H9 (cell line): ENCODE measurements at regions not wholly inside any gene's neighbourhood (a gene's known extent, or its start where the extent isn't known, plus 50 kb on each side); places are given as distances from the start of the nearest gene placed in this dataset.

Experiments
- DNase-seq: peaks from one replicate; pipeline ENCODE4 v3.0.0-alpha.2; 2017
- H2AFZ ChIP-seq: one replicate; pipeline ENCODE4 v1.6.1; 2013; ENCODE audit warnings: mild to moderate bottlenecking, low read length, control low read depth, moderate library complexity
- H2AK5ac ChIP-seq: 2 replicates; pipeline ENCODE4 v1.6.1; 2013; ENCODE audit warnings: low read length, control low read depth, mixed read lengths; ENCODE audit not compliant: insufficient read length
- H2BK120ac ChIP-seq: one replicate; pipeline ENCODE4 v1.6.1; 2013; ENCODE audit warnings: low read depth, mild to moderate bottlenecking, low read length, control low read depth, inconsistent platforms; ENCODE audit not compliant: poor library complexity, severe bottlenecking
- H2BK12ac ChIP-seq: 2 replicates; pipeline ENCODE4 v1.6.1; 2013; ENCODE audit warnings: low read length, control low read depth, mixed read lengths, low read depth; ENCODE audit not compliant: insufficient read length
- H2BK15ac ChIP-seq: 2 replicates; pipeline ENCODE4 v1.6.1; 2013; ENCODE audit warnings: low read depth, low read length, control low read depth
- H2BK20ac ChIP-seq: one replicate; pipeline ENCODE4 v1.6.1; 2013; ENCODE audit warnings: low read depth, mild to moderate bottlenecking, low read length, control low read depth, inconsistent platforms; ENCODE audit not compliant: poor library complexity, severe bottlenecking
- H2BK5ac ChIP-seq: 2 replicates; pipeline ENCODE4 v1.6.1; 2013; ENCODE audit warnings: low read length, control low read depth, mixed read lengths; ENCODE audit not compliant: insufficient read length
- H3K14ac ChIP-seq: 2 replicates; pipeline ENCODE4 v1.6.1; 2013; ENCODE audit warnings: low read length, control low read depth; ENCODE audit not compliant: insufficient read depth
- H3K18ac ChIP-seq: 2 replicates; pipeline ENCODE4 v1.6.1; 2013; ENCODE audit warnings: low read depth, mild to moderate bottlenecking, mixed read lengths, low read length, control low read depth; ENCODE audit not compliant: insufficient read length
- H3K23ac ChIP-seq: 2 replicates; pipeline ENCODE4 v1.6.1; 2013; ENCODE audit warnings: low read length, control low read depth, mixed read lengths, low read depth; ENCODE audit not compliant: insufficient read length
- H3K23me2 ChIP-seq: 2 replicates; pipeline ENCODE4 v1.6.1; 2013; ENCODE audit warnings: low read depth, mild to moderate bottlenecking, mixed read lengths, low read length, control low read depth; ENCODE audit not compliant: insufficient read length, poor library complexity, severe bottlenecking
- H3K27ac ChIP-seq: 2 replicates; pipeline ENCODE4 v1.5.1; 2013; ENCODE audit warnings: low read length, control low read depth, mixed read lengths, low read depth; ENCODE audit not compliant: insufficient read length
- H3K27me3 ChIP-seq: 2 replicates; pipeline ENCODE4 v1.6.1; 2013; ENCODE audit warnings: low read length, control low read depth, inconsistent platforms; ENCODE audit not compliant: insufficient read depth
- H3K4ac ChIP-seq: 2 replicates; pipeline ENCODE4 v1.6.1; 2013; ENCODE audit warnings: low read depth, mild to moderate bottlenecking, control low read depth, inconsistent platforms, low read length, moderate library complexity
- H3K4me1 ChIP-seq: 2 replicates; pipeline ENCODE4 v1.6.1; 2013; ENCODE audit warnings: low read length, control low read depth, inconsistent platforms; ENCODE audit not compliant: insufficient read depth
- H3K4me2 ChIP-seq: 2 replicates; pipeline ENCODE4 v1.6.1; 2013; ENCODE audit warnings: low read length, control low read depth, mixed read lengths; ENCODE audit not compliant: insufficient read length, insufficient read depth
- H3K56ac ChIP-seq: 2 replicates; pipeline ENCODE4 v1.6.1; 2013; ENCODE audit warnings: low read depth, mild to moderate bottlenecking, mixed read lengths, low read length, control low read depth; ENCODE audit not compliant: insufficient read length
- H3K79me1 ChIP-seq: 2 replicates; pipeline ENCODE4 v1.6.1; 2013; ENCODE audit warnings: low read depth, mild to moderate bottlenecking, moderate library complexity, low read length, control low read depth, inconsistent platforms; ENCODE audit not compliant: insufficient read depth, poor library complexity, severe bottlenecking
- H3K79me2 ChIP-seq: 2 replicates; pipeline ENCODE4 v1.6.1; 2013; ENCODE audit warnings: low read length, control low read depth, inconsistent platforms; ENCODE audit not compliant: insufficient read depth
- H3K9ac ChIP-seq: 2 replicates; pipeline ENCODE4 v1.6.1; 2013; ENCODE audit warnings: low read length, control low read depth, mixed read lengths; ENCODE audit not compliant: insufficient read length; ENCODE audit errors: extremely low read depth
- H3K9me3 ChIP-seq: one replicate; pipeline ENCODE4 v1.6.1; 2013; ENCODE audit warnings: low read depth, low read length, inconsistent platforms; ENCODE audit not compliant: control insufficient read depth
- H3T11ph ChIP-seq: one replicate; pipeline ENCODE4 v1.6.1; 2013; ENCODE audit warnings: mild to moderate bottlenecking, low read length, control low read depth, inconsistent platforms
- H4K20me1 ChIP-seq: one replicate; pipeline ENCODE4 v1.6.1; 2013; ENCODE audit not compliant: control insufficient read depth, insufficient read length, insufficient read depth
- H4K5ac ChIP-seq: 2 replicates; pipeline ENCODE4 v1.6.1; 2013; ENCODE audit warnings: low read depth, mild to moderate bottlenecking, mixed read lengths, low read length, control low read depth; ENCODE audit not compliant: insufficient read length
- H4K8ac ChIP-seq: replicated peaks from 2 replicates; pipeline ENCODE4 v1.6.1; 2013; ENCODE audit warnings: low read length, control low read depth, mixed read lengths, low read depth; ENCODE audit not compliant: insufficient read length
- H4K91ac ChIP-seq: 2 replicates; pipeline ENCODE4 v1.6.1; 2013; ENCODE audit warnings: low read depth, mild to moderate bottlenecking, moderate library complexity, mixed read lengths, low read length, control low read depth; ENCODE audit not compliant: insufficient read length
- H3K27ac Mint-ChIP-seq, 3 experiments: 2 replicates in 2 of 3; 3 replicates in 1 of 3; pipeline ENCODE4 v1.8.0; 2020 to 2021; ENCODE audit warnings: mixed read lengths in 3 of 3, mild to moderate bottlenecking in 1 of 3, moderate library complexity in 1 of 3
- H3K27me3 Mint-ChIP-seq: 2 replicates; pipeline ENCODE4 v1.8.0; 2021; ENCODE audit warnings: low read depth, mild to moderate bottlenecking, moderate library complexity, mixed read lengths
- H3K36me3 Mint-ChIP-seq, 3 experiments: 2 replicates in 2 of 3; 3 replicates in 1 of 3; pipeline ENCODE4 v1.8.0; 2020 to 2021; ENCODE audit warnings: low read depth in 3 of 3, mixed read lengths in 3 of 3; ENCODE audit not compliant: insufficient read depth in 1 of 3
- H3K4me1 Mint-ChIP-seq, 2 experiments: 2 replicates each; pipeline ENCODE4 v1.8.0; 2020; ENCODE audit warnings: mixed read lengths in 2 of 2
- H3K4me3 Mint-ChIP-seq, 2 experiments: 2 replicates in 1 of 2; 3 replicates in 1 of 2; pipeline ENCODE4 v1.8.0; 2020 to 2021; ENCODE audit warnings: mild to moderate bottlenecking in 2 of 2, mixed read lengths in 2 of 2, moderate library complexity in 1 of 2
- H3K9me3 Mint-ChIP-seq, 2 experiments: 2 replicates in 1 of 2; 3 replicates in 1 of 2; pipeline ENCODE4 v1.8.0; 2020; ENCODE audit warnings: mild to moderate bottlenecking in 2 of 2, mixed read lengths in 2 of 2, moderate library complexity in 1 of 2
- CTCF ChIP-seq: fragments of 200-600 bp; sonication (generic); conservative IDR thresholded peaks from 3 replicates; pipeline ENCODE4 v1.8.0; 2021; ENCODE audit warnings: antibody characterized with exemption, mild to moderate bottlenecking
- WGBS: extraction: QIAGEN DNeasy Blood & Tissue Kit; methylation state at CpG from one replicate; pipeline ENCODE4 v1.1.7; 2013; ENCODE audit warnings: missing lambda C conversion rate, low lambda C conversion rate, mixed read lengths; ENCODE audit not compliant: insufficient read length; ENCODE audit errors: extremely low coverage; 5-methylcytosine and 5-hydroxymethylcytosine counted together

GRCh38 chr2:82485701-82486100 lies 1973.4 kb downstream of the SUCLG1 start:
- Histone ChIP-seq H4K20me1 (no peaks in the 10 kb centered on the region), H3K79me1 (no peaks in the 10 kb centered on the region), H4K91ac (no peak overlapping the region), H3K9ac (no peak overlapping the region), H3K23ac (no peak overlapping the region), H3K4me1 (no peaks in the 10 kb centered on the region), H3K56ac (no peak overlapping the region), H3K23me2 (no peaks in the 10 kb centered on the region), H3K27ac (no peak overlapping the region), H3K4ac (no peak overlapping the region), H2BK15ac (no peak overlapping the region), H3K14ac (no peak overlapping the region), H2AFZ (no peak overlapping the region), H2BK20ac (no peak overlapping the region), H3T11ph (no peak overlapping the region), H2BK120ac (no peak overlapping the region), H3K9me3 (no peaks in the 10 kb centered on the region), H2BK5ac (no peak overlapping the region), H3K4me2 (no peak overlapping the region), H3K79me2 (no peaks in the 10 kb centered on the region), H3K18ac (no peak overlapping the region), H2AK5ac (no peak overlapping the region), H3K27me3 (no peaks in the 10 kb centered on the region), H2BK12ac (no peak overlapping the region), H4K5ac (no peak overlapping the region), H4K8ac (no peak overlapping the region)
- Mint-ChIP-seq H3K27ac (no peak overlapping the region), H3K36me3 (no peaks in the 10 kb centered on the region), H3K4me3 (no peak overlapping the region), H3K27me3 (no peaks in the 10 kb centered on the region), H3K4me1 (no peaks in the 10 kb centered on the region), H3K9me3 (peaks cover 3 to 4% of the 10 kb centered on the region in 2 experiments; a peak in 4 of 5 replicates)
- DNase-seq: no peak
- no CpG with 5 or more reads among the region's 2 CpGs for WGBS
- TF ChIP-seq CTCF: no peak
